PFSK-1 (cell line): ENCODE measurements at regions not wholly inside any gene's neighbourhood (a gene's known extent, or its start where the extent isn't known, plus 50 kb on each side); places are given as distances from the start of the nearest gene placed in this dataset.

Experiments
- FOXP2 ChIP-seq: optimal IDR thresholded peaks from 2 replicates; pipeline ENCODE3; 2011; ENCODE audit warnings: borderline replicate concordance, control low read depth, inconsistent platforms; ENCODE audit not compliant: insufficient read depth; ENCODE audit errors: extremely low read length, extremely low read depth
- POLR2AphosphoS5 ChIP-seq: IDR thresholded peaks from 2 replicates; pipeline ENCODE4 v1.6.1; 2012; ENCODE audit warnings: low read depth, mild to moderate bottlenecking, control low read depth, low read length, moderate library complexity
- SIN3A ChIP-seq: IDR thresholded peaks from 2 replicates; pipeline ENCODE4 v1.6.1; 2012; ENCODE audit warnings: mild to moderate bottlenecking, low read length, moderate library complexity, borderline replicate concordance; ENCODE audit not compliant: insufficient read depth
- TAF1 ChIP-seq: IDR thresholded peaks from 2 replicates; pipeline ENCODE4 v1.6.1; 2012; ENCODE audit warnings: low read length, control low read depth, borderline replicate concordance; ENCODE audit not compliant: insufficient read depth
- TF ChIP-seq, protein P1 (sequence below), 2 experiments: IDR thresholded peaks; 2 replicates each; pipeline versions ENCODE4 v1.6.1 to v1.8.0; 2011 to 2012; ENCODE audit warnings: low read depth in 2 of 2, low read length in 2 of 2, control low read depth in 1 of 2, inconsistent platforms in 1 of 2, mild to moderate bottlenecking in 1 of 2, moderate library complexity in 1 of 2; ENCODE audit not compliant: insufficient read depth in 1 of 2

DNA sequence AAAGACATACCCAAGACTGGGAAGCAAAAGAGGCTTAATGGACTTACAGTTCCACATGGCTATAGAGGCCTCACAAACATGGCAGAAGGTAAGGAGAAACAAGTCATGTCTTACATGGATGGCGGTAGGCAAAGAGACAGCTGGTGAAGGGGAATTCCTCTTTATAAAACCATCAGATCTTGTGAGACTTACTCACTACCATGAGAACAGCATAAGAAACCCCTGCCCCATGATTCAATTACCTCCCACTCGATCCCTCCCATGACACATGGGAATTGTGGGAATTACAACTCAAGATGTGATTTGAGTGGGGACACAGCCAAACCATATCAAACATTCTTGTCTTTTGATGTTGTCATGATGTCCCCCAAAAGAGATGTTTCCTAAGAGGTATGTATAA lies 103.3 kb downstream of the DUSP10 start:
- TF ChIP-seq POLR2AphosphoS5 (no peak), SIN3A (no peak), TAF1 (no peak), FOXP2 (no peak)
- TF ChIP-seq, protein P1, sequence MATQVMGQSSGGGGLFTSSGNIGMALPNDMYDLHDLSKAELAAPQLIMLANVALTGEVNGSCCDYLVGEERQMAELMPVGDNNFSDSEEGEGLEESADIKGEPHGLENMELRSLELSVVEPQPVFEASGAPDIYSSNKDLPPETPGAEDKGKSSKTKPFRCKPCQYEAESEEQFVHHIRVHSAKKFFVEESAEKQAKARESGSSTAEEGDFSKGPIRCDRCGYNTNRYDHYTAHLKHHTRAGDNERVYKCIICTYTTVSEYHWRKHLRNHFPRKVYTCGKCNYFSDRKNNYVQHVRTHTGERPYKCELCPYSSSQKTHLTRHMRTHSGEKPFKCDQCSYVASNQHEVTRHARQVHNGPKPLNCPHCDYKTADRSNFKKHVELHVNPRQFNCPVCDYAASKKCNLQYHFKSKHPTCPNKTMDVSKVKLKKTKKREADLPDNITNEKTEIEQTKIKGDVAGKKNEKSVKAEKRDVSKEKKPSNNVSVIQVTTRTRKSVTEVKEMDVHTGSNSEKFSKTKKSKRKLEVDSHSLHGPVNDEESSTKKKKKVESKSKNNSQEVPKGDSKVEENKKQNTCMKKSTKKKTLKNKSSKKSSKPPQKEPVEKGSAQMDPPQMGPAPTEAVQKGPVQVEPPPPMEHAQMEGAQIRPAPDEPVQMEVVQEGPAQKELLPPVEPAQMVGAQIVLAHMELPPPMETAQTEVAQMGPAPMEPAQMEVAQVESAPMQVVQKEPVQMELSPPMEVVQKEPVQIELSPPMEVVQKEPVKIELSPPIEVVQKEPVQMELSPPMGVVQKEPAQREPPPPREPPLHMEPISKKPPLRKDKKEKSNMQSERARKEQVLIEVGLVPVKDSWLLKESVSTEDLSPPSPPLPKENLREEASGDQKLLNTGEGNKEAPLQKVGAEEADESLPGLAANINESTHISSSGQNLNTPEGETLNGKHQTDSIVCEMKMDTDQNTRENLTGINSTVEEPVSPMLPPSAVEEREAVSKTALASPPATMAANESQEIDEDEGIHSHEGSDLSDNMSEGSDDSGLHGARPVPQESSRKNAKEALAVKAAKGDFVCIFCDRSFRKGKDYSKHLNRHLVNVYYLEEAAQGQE (IDR thresholded peaks at IDR 0.05; ENCODE audit: insufficient read depth in 1 of 2, low read depth in 2 of 2, low read length in 2 of 2) = no peak
